GM18907 (cell line): ENCODE measurements at regions not wholly inside any gene's neighbourhood (a gene's known extent, or its start where the extent isn't known, plus 50 kb on each side); places are given as distances from the start of the nearest gene placed in this dataset.

Source experiments
- ATAC-seq: cut with Tn5 transposase; IDR thresholded peaks from one replicate; pipeline ENCODE4 v1.9.1; 2021; ENCODE audit warnings: mild to moderate bottlenecking, moderate library complexity; ENCODE audit not compliant: unreplicated experiment

DNA sequence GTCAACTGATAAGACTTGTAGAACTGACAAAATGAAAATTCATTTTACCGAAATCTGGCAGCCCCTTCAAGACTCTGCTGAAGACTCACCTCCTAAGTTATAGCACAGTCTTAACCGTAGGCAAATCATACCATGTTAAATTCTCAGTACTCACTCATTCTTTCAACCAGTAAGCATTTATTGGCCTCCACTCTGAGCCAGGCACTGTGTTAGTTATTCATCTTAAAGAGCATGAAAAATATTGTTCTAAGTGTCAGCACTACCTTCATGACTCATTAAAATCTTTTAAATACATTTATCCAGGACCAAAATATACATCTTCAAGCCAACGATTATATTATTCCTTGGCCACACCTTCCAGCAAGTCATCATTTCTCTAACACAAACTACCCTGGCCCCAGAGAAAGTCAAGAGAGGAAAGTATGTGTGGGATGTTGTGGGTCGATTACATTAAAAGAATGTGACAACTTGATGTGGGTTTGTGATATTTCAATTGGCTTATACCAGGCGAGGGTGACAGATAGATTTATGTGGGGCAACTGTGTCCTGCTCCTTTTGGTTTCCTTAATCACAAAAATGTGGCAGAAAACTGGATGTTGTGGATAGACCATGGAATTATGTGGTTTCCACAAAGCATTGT, 55.0 kb downstream of the TMEM30B start:
- ATAC-seq, result no peak

DNA sequence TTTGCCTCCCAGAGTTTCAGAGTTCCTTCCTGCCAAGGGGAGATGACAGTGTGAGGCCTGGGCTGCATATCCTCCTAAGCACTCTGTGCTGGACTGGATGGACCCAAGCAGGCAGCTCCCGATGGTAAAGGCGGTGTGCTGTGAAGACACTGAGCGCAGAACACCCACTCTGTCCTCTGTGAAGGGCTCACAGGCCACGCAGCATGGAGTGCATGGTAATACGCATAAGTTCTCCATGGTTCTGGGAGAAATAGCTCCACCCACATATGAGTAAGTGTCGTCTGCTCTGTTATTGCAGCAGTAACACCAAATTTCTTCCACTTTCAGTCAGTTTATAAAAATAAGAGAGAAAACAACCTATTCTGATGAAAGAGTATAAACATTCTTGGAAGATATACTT, 55.8 kb downstream of the TMEM30B start:
- ATAC-seq, result no peak

DNA sequence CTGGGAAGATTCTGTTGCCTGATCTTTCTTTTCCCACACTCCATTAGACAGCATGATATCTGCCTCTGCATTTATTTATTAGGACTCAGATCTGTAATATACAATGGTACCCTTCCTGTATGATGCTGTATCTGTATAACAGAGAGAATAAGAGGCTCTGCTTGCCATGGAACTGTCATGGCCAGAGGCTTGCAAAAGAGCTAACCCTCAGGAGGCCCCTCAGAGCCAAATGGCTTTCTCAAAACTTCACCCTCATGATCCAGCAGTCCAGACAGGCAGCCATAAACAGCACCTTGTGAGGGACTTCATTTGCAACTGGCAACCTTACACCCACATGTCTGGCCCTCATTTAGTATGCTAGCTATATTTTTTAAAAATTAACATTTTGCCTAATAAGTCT, 57.6 kb downstream of the TMEM30B start:
- ATAC-seq, result no peak

DNA sequence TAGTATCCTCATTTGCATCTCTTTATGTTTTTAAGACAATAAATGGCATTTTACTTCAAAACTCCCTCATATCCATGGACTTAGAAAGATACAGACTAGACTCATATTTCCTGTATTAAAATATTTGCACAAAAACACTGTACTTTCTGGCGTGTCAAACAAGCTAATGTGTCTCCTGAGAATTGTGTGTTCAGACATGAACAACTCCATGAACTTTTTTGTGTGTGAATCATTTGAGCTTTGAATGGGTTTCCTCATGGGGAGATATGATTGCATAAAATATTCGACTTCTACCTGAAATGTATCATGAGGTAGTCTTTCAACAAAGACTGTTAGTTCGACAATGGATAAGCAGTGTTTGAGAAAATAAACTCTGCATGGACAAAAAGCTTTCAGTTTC, 58.8 kb downstream of the TMEM30B start:
- ATAC-seq, result no peak

DNA sequence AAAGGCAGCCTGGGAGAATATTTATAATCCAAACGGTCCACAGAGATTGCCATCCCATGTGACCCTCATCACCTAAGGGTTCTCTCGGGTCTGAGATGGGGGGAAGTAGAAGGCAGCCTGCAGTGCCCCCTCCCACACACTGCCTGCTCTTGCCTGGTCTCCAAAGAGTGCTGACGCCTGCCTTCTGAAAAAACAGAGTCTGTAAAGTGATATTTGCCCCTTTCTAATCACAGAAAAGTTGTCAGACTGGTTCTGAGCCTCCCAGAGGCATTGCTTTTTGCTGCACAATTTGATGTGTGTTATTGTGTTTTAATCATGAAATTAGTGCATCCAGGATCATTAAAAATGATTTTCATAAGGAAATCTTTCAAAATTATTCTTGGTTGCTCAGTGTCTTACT, 59.2 kb downstream of the TMEM30B start:
- ATAC-seq, result no peak

DNA sequence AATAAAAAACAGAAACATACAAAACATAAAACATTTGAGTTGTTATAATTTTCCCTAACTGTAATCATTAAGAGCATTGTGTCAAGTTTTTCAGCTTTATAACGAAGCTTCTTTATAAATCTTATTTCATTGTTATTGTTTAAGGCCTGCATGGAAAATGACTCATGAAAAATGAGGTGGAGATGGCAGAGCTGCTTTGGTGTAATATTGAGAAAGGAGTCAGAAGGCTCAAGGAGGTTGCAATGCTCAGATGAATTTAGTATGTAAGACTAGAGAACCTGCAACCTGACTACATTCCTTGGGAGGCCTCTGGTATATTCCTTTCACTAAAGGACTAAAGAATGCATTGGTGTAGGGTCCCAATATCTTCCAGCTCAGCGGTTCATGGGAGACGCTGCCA, 61.5 kb downstream of the TMEM30B start:
- no peak for ATAC-seq

DNA sequence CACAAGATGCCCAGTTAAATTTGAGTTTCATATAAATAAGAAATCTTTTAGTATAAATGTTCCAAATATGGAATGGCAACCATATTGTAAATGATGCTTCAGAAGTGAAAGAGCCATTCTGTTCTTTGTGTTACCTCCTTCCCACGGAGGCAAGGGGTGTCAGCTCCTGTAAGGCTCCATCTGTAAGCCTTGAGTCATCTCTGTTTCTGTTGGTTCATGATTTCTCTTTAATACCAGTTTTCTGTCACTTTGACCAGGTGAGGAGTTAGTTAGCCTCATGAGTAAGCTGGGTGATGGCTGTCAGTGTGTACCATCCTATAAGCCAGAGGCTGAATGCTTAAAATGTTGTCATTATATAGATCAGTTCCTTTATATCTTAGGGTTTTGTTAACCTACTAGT, 61.9 kb downstream of the TMEM30B start:
- no peak for ATAC-seq

DNA sequence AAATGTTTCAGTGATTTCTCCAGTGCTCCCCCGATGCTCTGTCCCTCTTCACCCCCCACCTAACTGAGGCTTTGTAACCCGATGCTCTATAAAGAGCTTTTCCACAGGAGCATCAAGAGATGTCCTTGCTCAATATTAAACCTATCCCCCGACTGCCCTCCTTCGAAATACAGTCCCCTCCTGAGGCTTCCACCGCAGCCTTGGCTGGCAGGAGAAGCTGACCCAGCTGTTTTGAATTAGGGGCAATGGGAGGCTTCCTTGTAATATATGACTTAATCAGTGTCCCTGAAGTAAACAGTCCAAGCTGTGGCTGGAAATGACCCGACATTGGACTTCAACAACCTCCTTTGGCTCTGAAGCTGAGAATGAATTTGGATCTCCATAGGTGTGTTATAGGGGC, 62.4 kb downstream of the TMEM30B start:
- no peak for ATAC-seq

DNA sequence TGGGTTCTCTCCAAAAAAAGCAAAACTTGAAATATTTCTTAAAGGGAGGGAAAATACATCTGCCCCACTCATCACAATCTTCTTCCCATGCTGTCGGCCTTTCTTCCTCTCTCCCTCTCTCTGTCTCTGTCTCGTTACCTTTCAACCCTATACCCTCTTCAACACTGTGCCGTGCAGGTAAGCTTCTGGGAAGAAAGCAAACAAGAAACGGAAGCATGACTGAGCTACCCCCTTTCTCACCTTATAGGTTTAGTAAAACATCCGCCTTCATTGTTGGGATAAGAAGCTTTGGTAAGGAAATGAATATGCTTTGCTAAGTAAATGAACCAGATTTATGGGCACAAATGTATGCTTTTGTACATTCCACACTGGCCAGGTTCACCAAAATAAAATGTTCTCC, 63.0 kb downstream of the TMEM30B start:
- no peak for ATAC-seq

DNA sequence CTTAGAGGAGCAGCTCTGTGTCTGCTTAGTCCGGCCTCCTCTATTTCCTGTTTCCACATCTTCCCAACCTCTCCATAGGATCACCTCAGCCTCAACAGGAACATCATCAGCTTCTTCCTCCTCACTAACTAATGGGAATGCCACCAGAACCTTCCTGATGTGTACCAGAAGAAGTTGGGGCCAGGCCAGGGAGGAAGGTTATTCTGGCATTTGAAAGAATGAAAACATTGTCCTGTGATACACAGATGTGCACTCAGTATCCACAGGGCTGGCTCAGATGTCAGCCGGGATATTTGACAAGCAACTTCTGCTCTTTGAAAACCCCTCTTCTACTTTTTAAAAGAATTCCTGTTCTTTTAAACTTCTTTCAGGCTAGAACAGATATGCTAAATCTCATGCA, 63.6 kb downstream of the TMEM30B start:
- ATAC-seq, result no peak

DNA sequence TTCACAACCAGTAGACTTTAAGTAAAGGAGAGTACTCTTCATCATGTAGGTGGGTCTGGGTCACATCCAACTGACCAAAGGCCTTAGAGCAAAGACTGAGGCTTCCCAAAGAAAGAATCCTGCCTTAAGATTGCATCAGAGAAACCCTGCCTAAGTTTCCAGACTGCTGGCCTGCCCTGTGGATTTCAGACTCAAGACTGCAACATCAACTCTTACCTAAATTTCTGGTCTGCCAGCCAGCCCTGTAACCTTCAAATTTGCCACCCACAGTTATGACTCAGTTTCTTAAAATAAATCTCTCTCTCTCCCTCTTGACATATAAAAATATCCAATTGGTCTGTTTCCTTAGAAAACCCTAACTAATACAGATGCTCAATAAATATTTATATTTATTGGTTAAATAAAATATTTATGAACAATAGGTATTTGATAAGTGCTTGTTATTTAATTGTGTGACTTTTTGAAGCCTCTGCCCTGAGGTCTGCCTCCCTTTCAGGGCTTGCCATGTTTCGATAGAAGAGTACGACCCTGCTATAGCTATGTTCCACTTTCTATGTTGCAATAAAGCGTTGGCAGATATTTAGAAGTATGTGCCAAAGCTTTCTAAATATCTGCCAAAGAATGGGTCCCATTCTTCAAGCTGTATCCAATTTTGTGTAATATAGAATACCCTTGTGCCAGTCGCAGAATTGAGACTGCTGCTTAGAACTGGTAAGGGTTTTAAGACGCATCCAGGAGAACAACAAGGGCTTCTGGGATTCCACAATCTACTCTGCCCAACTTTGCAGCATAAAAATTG, 65.7 kb downstream of the TMEM30B start:
- ATAC-seq, result no peak

DNA sequence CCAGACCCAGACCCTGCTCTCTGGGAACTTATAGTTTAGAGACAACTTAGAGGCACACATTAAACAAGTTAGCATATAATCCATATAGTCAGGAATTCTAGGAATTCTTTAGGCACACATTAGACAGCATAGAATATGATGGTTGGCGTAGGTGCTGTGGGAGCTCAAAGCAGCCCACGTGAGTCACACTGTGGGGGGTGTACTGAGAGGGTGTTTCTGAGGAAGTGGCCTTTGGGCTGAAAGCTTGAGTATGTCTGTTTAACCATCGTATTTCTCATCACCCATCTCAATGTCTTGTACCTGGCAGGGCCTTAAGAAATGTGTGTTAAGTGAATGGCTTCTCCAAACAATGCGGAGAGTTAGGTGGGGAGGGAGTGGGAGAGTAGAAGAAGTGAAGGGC, 67.2 kb downstream of the TMEM30B start:
- no peak for ATAC-seq

DNA sequence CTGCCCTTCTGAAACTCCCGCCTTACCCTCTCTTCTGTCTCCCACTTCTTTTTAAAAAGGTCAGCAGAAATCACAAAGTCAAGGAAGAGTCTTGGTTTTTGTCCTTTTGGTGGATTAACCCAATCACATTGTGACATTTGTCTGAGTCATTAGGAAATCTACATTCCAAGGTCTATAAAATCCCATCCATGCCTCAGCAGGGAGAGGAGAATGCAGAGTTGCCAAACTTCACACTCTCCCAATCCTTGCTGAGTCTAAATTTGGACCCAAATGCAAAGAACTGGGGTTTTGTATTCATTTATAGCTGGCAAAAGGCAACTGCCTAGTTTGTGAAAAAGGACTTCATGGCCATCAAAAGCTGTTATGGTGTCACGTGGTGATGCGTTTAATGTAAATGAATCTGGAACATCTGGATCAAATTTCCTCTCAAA, 67.9 kb downstream of the TMEM30B start:
- no peak for ATAC-seq

DNA sequence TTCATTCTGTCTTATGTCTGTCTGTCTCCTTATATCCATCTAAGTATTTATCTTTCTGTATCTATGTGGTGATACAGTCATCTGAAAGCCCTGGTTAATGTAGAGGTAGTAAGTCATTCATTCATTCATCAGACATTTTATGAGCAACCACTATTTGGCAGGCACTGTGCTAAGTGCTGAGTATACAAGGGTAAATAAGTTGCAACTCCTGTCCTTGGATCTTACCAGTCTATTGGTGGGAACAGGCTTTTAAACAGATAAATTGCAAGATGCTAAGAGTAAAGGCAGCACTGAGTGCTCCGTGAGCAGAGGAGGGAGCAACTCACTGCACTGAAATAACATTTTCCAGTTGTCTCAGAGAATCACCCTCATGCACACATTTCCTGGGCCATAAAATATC, 68.6 kb downstream of the TMEM30B start:
- ATAC-seq, result no peak

DNA sequence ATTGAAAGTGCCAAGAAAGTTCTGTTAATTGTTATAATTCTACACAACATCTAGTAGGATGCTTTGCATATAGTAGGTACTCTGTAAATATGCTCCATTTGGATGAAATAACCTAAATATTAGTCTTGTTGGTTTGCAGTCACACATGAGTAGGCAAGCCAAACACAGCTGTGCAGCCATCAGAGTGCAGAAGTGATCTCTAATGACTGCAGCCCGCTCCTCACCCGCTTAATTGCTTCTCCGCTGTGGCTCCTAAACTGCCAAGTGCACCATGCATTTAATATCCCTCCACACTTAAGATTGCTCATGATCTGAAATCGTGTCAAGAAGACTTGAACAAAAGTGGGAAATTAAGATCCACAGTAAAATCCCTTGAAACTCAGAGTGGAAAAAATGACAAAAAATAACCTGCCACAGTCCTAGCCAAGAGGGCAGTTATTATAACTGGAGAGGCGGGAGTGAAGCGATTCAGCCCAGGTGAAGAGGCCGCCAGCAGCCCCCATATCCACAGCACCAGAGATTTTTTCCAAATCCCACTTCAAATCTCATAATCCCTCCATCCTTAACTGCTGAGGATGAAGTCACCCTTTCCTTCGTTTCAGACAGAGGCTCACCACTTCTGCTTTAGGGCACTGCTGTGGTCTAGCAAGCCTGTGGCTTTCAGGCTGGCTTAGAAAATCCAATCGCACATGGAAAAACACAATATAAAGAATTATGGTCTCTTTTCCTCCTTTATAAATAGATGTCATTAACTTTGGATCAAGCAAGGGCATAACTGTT, 69.5 kb downstream of the TMEM30B start:
- no peak for ATAC-seq

DNA sequence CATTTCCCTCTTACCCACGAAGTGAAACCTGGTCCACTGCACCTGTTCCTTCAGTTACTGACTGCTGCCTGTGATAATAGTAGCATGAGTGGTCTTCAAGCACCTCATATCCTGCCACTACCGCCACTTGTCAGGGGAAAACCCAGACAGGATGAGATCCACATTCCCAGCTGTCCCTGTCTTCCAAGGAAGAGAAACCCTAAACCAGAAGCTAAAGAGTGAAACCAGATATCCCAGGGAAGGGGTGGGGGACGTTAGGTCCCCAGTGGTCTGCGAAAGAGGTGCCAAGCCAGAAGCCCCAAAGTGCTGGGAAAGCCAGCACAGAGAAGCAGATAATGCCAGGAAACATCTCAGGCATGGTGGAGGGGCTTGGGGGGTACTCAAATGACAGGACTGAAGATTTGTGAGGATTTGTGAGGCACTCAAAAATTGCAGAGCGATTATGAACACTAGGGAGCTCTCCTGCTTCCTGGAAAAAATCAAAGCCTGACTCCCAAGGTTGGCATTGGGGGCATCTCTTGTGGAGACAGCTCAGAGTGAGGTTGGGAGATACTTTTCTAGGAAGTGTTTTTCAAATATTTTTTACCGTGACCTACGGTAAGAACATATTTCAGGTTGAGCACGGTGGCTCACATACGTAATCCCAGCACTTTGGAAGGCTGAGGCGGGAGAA, 77.9 kb downstream of the TMEM30B start:
- no peak for ATAC-seq

DNA sequence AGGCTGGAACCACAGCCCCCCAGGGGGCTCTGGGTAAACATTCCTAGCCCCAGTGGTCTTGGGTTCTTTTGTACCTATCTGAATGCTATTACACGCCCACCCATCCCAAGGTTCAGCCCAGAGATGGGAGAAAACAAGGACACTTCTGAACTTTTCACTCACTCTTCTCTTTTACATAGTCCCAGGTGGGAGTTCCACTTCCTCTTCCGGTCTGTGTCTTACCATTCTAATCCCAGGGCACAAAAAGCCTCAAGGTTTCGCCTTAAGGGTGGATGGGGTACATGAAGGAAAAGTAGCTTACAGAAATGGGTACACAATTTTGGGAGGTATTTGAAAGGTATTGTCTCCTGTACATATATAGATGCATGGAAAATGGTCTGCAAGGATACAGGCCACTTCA, 79.0 kb downstream of the TMEM30B start:
- ATAC-seq, result no peak

DNA sequence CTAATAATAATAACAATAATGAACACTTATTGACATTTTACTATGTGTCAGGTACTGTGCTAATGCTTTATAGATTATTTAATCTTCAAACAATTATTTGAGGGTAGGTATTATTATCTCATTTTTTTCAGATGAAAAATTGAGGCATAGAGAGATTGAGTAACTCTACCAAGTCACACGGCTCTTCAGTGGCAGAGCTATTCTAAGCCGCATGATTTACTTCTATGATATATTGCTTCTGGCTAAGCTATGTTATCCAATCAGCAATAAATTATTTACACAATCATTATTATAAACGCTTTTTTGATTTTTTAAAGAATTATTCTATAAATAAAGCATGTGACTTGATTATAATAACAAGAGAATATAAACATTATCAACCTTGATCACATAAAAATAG, 80.0 kb downstream of the TMEM30B start:
- no peak for ATAC-seq

DNA sequence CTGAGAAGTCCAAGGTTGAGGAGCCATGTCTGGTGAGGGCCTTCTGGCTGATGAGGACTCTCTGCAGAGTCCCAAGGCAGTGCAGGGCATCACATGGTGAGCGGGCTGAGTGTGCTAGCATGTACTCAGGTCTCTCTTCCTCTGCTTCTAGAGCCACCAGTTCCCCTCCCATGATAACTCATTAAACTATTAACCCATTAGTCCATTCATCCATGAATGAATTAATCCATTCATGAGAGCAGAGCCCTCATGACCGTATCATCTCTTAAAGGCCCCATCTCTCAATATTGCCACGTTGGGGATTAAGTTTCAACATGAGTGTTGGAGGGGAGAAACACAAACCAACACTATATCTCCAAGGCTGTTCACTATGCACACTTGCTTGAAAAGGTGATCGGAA, 83.7 kb downstream of the TMEM30B start:
- no peak for ATAC-seq

DNA sequence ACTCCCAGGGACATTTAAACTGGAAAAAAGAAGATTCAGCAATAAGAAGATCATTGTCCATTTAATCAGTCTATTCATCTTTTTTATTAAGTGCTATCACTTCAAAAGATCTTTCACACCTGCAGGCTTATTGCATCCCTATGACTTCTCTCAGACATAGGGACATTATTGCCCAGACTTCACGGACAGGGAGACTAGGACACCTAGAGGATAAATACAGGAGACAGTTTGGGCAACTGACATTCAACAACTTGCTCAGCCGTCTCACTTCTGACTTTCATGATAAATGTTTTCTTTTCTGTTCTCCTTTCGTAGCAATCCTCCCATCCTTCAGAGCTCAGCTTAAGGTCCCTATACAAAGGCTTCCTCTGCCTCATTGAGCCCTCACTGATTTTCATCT, 84.3 kb downstream of the TMEM30B start:
- no peak for ATAC-seq

DNA sequence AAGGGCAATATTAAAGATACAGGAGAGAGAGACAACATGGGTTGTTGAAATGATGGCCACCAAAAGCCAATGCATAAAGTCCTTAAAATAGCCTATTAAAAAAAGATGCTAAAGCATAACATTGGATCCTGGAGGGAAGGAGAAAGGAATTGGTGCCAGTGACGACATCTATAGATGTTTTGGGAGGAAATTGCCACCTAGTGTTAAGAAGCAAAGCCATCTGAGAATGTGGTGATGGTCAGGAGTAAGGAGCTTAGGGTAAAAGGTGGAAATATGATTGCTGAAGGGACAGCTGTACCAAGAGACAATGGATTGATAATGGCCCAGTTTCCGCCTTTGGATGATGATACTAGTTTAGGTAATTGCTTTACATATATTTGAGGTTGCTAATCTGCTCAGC, 85.1 kb downstream of the TMEM30B start:
- no peak for ATAC-seq
